SK-N-SH (cell line): ENCODE measurements at regions not wholly inside any gene's neighbourhood (a gene's known extent, or its start where the extent isn't known, plus 50 kb on each side); places are given as distances from the start of the nearest gene placed in this dataset.

ENCODE experiments used
- CTCF ChIA-PET: fragments of 300-600, 350-600 bp; formaldehyde crosslinking; extraction: SDS; loops from one replicate; lab custom pipeline; 2021; lab: Yijun Ruan, JAX
- POLR2A ChIA-PET: fragments of 350-600 bp; sonication (Branson Sonifier 250); formaldehyde crosslinking; extraction: SDS; loops from one replicate; lab custom pipeline; 2020; ENCODE audit warnings: antibody characterized with exemption, inconsistent platforms; lab: Yijun Ruan, JAX
- DNase-seq: peaks from one replicate; pipeline ENCODE4 v3.0.0; 2012
- H2AFZ ChIP-seq: fragments of 200-600 bp; sonication (generic); 2 replicates; pipeline ENCODE4 v1.8.1; 2016; ENCODE audit warnings: antibody characterized with exemption, mild to moderate bottlenecking, low read depth
- H3F3A ChIP-seq: fragments of 200-600 bp; sonication (generic); replicated peaks from 2 replicates; pipeline ENCODE3; 2016; ENCODE audit warnings: antibody characterized with exemption, mild to moderate bottlenecking; ENCODE audit not compliant: insufficient read depth
- H3K27ac ChIP-seq, 2 experiments: fragments of 200-500 bp in 1 of 2; fragments of 200-600 bp in 1 of 2; sonication (Bioruptor generic) in 1 of 2; sonication (generic), shearing (Covaris generic) in 1 of 2; 2 replicates each; pipeline versions ENCODE4 v1.5.1 to v1.6.1; 2014 to 2016; ENCODE audit warnings: low read depth in 2 of 2, inconsistent platforms in 1 of 2, low read length in 1 of 2, mild to moderate bottlenecking in 1 of 2, mixed read lengths in 1 of 2
- H3K27me3 ChIP-seq: fragments of 200-600 bp; sonication (generic), shearing (Covaris generic); 2 replicates; pipeline ENCODE4 v1.6.1; 2016; ENCODE audit warnings: mixed run types; ENCODE audit not compliant: insufficient read depth
- H3K36me3 ChIP-seq, 2 experiments: fragments of 200-500 bp in 1 of 2; fragments of 200-600 bp in 1 of 2; sonication (Bioruptor generic) in 1 of 2; sonication (generic) in 1 of 2; replicated peaks in 1 of 2; 2 replicates each; pipeline versions ENCODE3 to v1.5.1; 2014 to 2016; ENCODE audit warnings: low read length in 1 of 2, mild to moderate bottlenecking in 1 of 2; ENCODE audit not compliant: insufficient read depth in 2 of 2, control insufficient read depth in 1 of 2
- H3K4me1 ChIP-seq, 2 experiments: fragments of 200-500 bp in 1 of 2; fragments of 200-600 bp in 1 of 2; sonication (Bioruptor generic) in 1 of 2; sonication (generic), shearing (Covaris generic) in 1 of 2; 2 replicates each; pipeline versions ENCODE4 v1.5.1 to v1.6.1; 2014 to 2016; ENCODE audit warnings: low read depth in 1 of 2, low read length in 1 of 2, mixed run types in 1 of 2; ENCODE audit not compliant: insufficient read depth in 2 of 2, control insufficient read depth in 1 of 2
- H3K4me2 ChIP-seq: fragments of 200-600 bp; sonication (generic), shearing (Covaris generic); 2 replicates; pipeline ENCODE4 v1.6.1; 2017; ENCODE audit warnings: mixed run types
- H3K4me3 ChIP-seq, 2 experiments: fragments of 200-500 bp in 1 of 2; fragments of 200-600 bp in 1 of 2; sonication (Bioruptor generic) in 1 of 2; sonication (generic), shearing (Covaris generic) in 1 of 2; 2 replicates each; pipeline versions ENCODE4 v1.5.1 to v1.8.1; 2014 to 2016; ENCODE audit warnings: low read depth in 2 of 2, inconsistent platforms in 1 of 2, low read length in 1 of 2, mild to moderate bottlenecking in 1 of 2, mixed read lengths in 1 of 2, moderate library complexity in 1 of 2
- H3K79me2 ChIP-seq: fragments of 200-600 bp; sonication (generic); 2 replicates; pipeline ENCODE4 v1.8.1; 2017; ENCODE audit warnings: mild to moderate bottlenecking; ENCODE audit not compliant: insufficient read depth
- H3K9ac ChIP-seq: fragments of 200-600 bp; sonication (generic); 2 replicates; pipeline ENCODE4 v1.6.1; 2017; ENCODE audit warnings: mixed run types
- H3K9me2 ChIP-seq: fragments of 200-600 bp; sonication (generic); 2 replicates; pipeline ENCODE4 v1.6.1; 2017; ENCODE audit warnings: mixed run types
- H3K9me3 ChIP-seq: fragments of 200-600 bp; sonication (generic); 2 replicates; pipeline ENCODE4 v1.6.1; 2017; ENCODE audit warnings: mixed run types, mild to moderate bottlenecking, moderate library complexity
- H4K20me1 ChIP-seq: fragments of 200-600 bp; sonication (generic); 2 replicates; pipeline ENCODE4 v1.6.1; 2017; ENCODE audit warnings: mild to moderate bottlenecking, mixed run types; ENCODE audit not compliant: insufficient read depth
- EZH2phosphoT487 ChIP-seq: fragments of 200-600 bp; sonication (generic); IDR thresholded peaks from 2 replicates; pipeline ENCODE4 v1.6.1; 2017; ENCODE audit warnings: low read depth, mixed run types, mild to moderate bottlenecking, antibody characterized with exemption, moderate library complexity, borderline replicate concordance
- FOSL2 ChIP-seq: IDR thresholded peaks from 2 replicates; pipeline ENCODE4 v1.4.0; 2012; ENCODE audit warnings: low read depth, mild to moderate bottlenecking, moderate library complexity, borderline replicate concordance
- FOXM1 ChIP-seq: IDR thresholded peaks from 2 replicates; pipeline ENCODE4 v1.4.0; 2012; ENCODE audit warnings: low read depth, mild to moderate bottlenecking
- RAD21 ChIP-seq: IDR thresholded peaks from 2 replicates; pipeline ENCODE4 v1.6.1; 2012; ENCODE audit warnings: mild to moderate bottlenecking, low read length
- SIN3A ChIP-seq: IDR thresholded peaks from 2 replicates; pipeline ENCODE4 v1.6.1; 2012; ENCODE audit warnings: low read depth, mild to moderate bottlenecking, low read length, moderate library complexity, borderline replicate concordance
- SMC3 ChIP-seq: IDR thresholded peaks from 2 replicates; pipeline ENCODE4 v1.6.1; 2012; ENCODE audit warnings: low read depth, low read length, improper control_type of control experiment
- TAF1 ChIP-seq: IDR thresholded peaks from 2 replicates; pipeline ENCODE4 v1.6.1; 2012; ENCODE audit warnings: low read depth, mild to moderate bottlenecking, low read length, moderate library complexity, borderline replicate concordance
- USF2 ChIP-seq: fragments of 150-350 bp; IDR thresholded peaks from 2 replicates; pipeline ENCODE4 v1.6.1; 2017; ENCODE audit warnings: antibody characterized with exemption, low read length, low read depth, borderline replicate concordance
- WGBS: methylation state at CpG from one replicate; pipeline ENCODE4 v1.1.6; 2017; ENCODE audit warnings: low lambda C conversion rate; 5-methylcytosine and 5-hydroxymethylcytosine counted together
- TF ChIP-seq, protein P1 (sequence below): fragments of 150-350 bp; IDR thresholded peaks from 2 replicates; pipeline ENCODE4 v1.6.1; 2016; ENCODE audit warnings: mild to moderate bottlenecking, low read depth, low read length

- H3K79me2 ChIP-seq, result no peaks in the 10 kb centered on the region
- H3K9me3 ChIP-seq, result no peaks in the 10 kb centered on the region
- H3K27ac ChIP-seq, result no peak overlapping the region
- H3K27me3 ChIP-seq, result no peaks in the 10 kb centered on the region
- POLR2A ChIA-PET, result no interaction called here
- H3K36me3 ChIP-seq, result no peaks in the 10 kb centered on the region
- no peaks in the 10 kb centered on the region for H3F3A ChIP-seq
- H3K4me3 ChIP-seq, result no peak overlapping the region
- no peak overlapping the region for H2AFZ ChIP-seq
- TF ChIP-seq FOSL2 (no peak), RAD21 (no peak), FOXM1 (no peak), SMC3 (no peak)
- no peaks in the 10 kb centered on the region for H3K9me2 ChIP-seq
- H3K9ac ChIP-seq, result no peak overlapping the region
- H4K20me1 ChIP-seq, result no peaks in the 10 kb centered on the region
- H3K4me1 ChIP-seq, result no peaks in the 10 kb centered on the region
- no peak overlapping the region for H3K4me2 ChIP-seq
- no peak for DNase-seq
- WGBS, result 85% methylated on average over 7 of the region's 24 CpGs
- CTCF ChIA-PET, result interaction anchor here (2.6 kb wide), 1 partner anchor 50 kb away, joined by 10 read pairs; no protein-coding TSS in a partner anchor
These were observed 76.2 kb upstream of the PPP2R2D start for GRCh38 chr10:131824371-131825149.

DNA sequence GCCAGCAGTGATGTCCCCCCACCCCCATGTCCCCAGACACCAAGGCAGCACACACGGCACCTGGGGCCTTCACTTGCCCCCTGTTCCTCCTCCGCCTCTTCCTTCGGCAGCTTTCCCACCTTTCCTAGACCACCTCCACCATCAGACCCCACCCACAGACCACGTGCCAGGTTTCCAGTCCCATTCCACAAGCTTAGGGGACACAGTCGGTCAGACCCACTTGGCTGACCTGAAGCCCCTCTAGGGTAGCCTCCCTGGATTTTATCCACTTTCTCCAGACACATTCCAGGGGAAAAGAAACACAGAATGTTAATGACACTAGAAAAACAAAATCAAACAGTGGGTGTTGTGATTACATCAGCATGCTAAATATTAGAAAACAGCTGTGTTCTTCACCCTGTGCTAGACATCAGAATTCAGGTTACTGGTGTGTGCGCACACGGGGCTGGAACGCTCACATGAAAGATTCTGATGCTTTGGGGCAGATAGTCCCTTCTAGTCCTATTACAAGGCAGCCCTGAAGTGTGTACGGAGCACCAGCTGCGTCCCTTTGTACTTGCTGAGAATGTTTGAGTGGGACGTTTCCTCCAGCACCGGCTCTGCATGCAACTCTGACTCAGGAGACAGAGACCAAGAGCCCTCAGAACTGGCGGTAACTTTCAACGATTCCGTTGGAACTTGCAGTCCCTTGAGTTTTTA, 75.5 kb upstream of the PPP2R2D start:
- Histone ChIP-seq H3K4me3 (no peak overlapping the region), H3F3A (no peaks in the 10 kb centered on the region), H3K4me2 (no peak overlapping the region), H2AFZ (no peak overlapping the region), H3K9ac (no peak overlapping the region), H3K4me1 (no peaks in the 10 kb centered on the region), H3K36me3 (no peaks in the 10 kb centered on the region), H3K9me2 (no peaks in the 10 kb centered on the region), H3K79me2 (no peaks in the 10 kb centered on the region), H3K27ac (no peak overlapping the region), H3K27me3 (no peaks in the 10 kb centered on the region), H3K9me3 (no peaks in the 10 kb centered on the region), H4K20me1 (no peaks in the 10 kb centered on the region)
- WGBS, result 68% methylated on average over 13 of the region's 15 CpGs
- no peak for DNase-seq
- CTCF ChIA-PET, result interaction anchor here (0.6 to 2.6 kb wide), 2 partner anchors 49 to 1779 kb away, joined by 3 to 10 read pairs; no protein-coding TSS in a partner anchor
- TF ChIP-seq FOSL2 (no peak), TAF1 (no peak), EZH2phosphoT487 (no peak)
- POLR2A ChIA-PET, result no interaction called here

DNA sequence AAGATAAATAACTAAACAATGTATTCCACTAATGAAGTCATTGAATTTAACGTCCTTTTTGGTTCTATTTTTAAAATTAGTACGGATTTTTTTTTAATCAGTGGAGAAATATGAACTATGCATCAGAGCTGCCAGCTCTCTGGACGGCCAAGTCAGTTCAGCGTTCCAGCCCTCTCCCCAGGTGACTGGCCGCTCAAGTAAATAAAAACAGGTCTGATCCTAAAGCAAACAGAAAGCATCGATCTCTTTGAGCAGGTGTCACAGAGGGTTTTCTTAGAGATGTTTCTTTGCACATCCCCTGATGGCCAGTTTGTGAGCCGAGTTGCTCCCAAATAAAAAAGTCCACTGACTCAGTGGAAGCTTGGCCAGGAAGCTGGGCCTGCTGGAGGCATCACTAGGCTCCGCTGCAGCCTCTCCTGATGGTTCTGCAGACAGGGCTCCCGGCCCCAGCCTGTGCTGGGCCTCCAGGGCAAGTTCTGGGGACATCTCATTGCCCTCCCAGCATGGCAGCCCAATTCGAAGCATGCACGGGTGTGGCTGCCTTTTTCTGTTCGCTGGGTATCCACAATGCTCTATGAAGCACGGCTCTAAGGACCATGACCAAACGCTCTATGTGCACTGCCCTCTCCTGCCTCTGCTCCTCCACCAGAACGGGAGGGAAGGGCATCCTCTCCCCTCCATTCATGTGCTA, 74.7 kb upstream of the PPP2R2D start:
- Histone ChIP-seq H3K4me3 (no peak overlapping the region), H3K36me3 (no peaks in the 10 kb centered on the region), H3K9ac (no peak overlapping the region), H3K27me3 (no peaks in the 10 kb centered on the region), H3K4me1 (peaks cover 0 to 5% of the 10 kb centered on the region in 2 experiments; a peak in 1 of 4 replicates), H2AFZ (no peak overlapping the region), H3K9me2 (no peaks in the 10 kb centered on the region), H3F3A (no peaks in the 10 kb centered on the region), H3K27ac (no peak overlapping the region), H3K79me2 (no peaks in the 10 kb centered on the region), H3K9me3 (no peaks in the 10 kb centered on the region), H3K4me2 (no peak overlapping the region), H4K20me1 (no peaks in the 10 kb centered on the region)
- ChIA-PET POLR2A (no interaction called here), CTCF (interaction anchor here (0.6 to 2.6 kb wide), 2 partner anchors 48 to 1778 kb away, joined by 3 to 10 read pairs; no protein-coding TSS in a partner anchor)
- 37% methylated on average over 13 of the region's 15 CpGs for WGBS
- no peak for TF ChIP-seq FOXM1
- no peak for TF ChIP-seq SIN3A
- TF ChIP-seq, protein P1, sequence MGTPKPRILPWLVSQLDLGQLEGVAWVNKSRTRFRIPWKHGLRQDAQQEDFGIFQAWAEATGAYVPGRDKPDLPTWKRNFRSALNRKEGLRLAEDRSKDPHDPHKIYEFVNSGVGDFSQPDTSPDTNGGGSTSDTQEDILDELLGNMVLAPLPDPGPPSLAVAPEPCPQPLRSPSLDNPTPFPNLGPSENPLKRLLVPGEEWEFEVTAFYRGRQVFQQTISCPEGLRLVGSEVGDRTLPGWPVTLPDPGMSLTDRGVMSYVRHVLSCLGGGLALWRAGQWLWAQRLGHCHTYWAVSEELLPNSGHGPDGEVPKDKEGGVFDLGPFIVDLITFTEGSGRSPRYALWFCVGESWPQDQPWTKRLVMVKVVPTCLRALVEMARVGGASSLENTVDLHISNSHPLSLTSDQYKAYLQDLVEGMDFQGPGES, result no peak
- TF ChIP-seq RAD21, result no peak
- no peak for TF ChIP-seq USF2
- DNase-seq, result no peak
